IgD-negative memory B cell (primary cell): ENCODE measurements at regions not wholly inside any gene's neighbourhood (a gene's known extent, or its start where the extent isn't known, plus 50 kb on each side); places are given as distances from the start of the nearest gene placed in this dataset.
"Not testable (repeated sequence)": the region's sequence is repeated elsewhere in the genome, so short reads cannot be mapped to it uniquely, and the experiment has no call there.

Source experiments
- H3K27ac Mint-ChIP-seq, 3 donors: one replicate each; pipeline ENCODE4 v1.8.0; 2020 to 2022; ENCODE audit warnings: mild to moderate bottlenecking in 3 of 3, mixed read lengths in 3 of 3, moderate library complexity in 1 of 3
- H3K27me3 Mint-ChIP-seq: one replicate; pipeline ENCODE4 v1.8.0; 2021; ENCODE audit warnings: mixed read lengths
- H3K36me3 Mint-ChIP-seq: one replicate; pipeline ENCODE4 v1.8.0; 2020; ENCODE audit warnings: mild to moderate bottlenecking, mixed read lengths
- H3K4me1 Mint-ChIP-seq, 3 donors: one replicate each; pipeline ENCODE4 v1.8.0; 2020 to 2022; ENCODE audit warnings: mixed read lengths in 3 of 3, mild to moderate bottlenecking in 1 of 3
- H3K4me3 Mint-ChIP-seq, 4 donors: one replicate each; pipeline ENCODE4 v1.8.0; 2020 to 2022; ENCODE audit warnings: mild to moderate bottlenecking in 4 of 4, mixed read lengths in 4 of 4, moderate library complexity in 3 of 4
- H3K9me3 Mint-ChIP-seq, 3 donors: one replicate each; pipeline ENCODE4 v1.8.0; 2020 to 2021; ENCODE audit warnings: mixed read lengths in 3 of 3, mild to moderate bottlenecking in 1 of 3

GRCh38 chr5:87570366-87570765, 157.6 kb upstream of the CCNH start:
- Mint-ChIP-seq H3K4me3 (no peak overlapping the region), H3K9me3 (peaks cover 0 to 2% (median 0%) of the 10 kb centered on the region in 3 donors), H3K27ac (no peak overlapping the region), H3K36me3 (no peaks in the 10 kb centered on the region), H3K27me3 (no peaks in the 10 kb centered on the region), H3K4me1 (no peaks in the 10 kb centered on the region)

GRCh38 chr5:87562068-87562467, 149.3 kb upstream of the CCNH start:
- H3K4me1 Mint-ChIP-seq = no peaks in the 10 kb centered on the region
- no peak overlapping the region for H3K4me3 Mint-ChIP-seq
- peaks cover 0 to 8% (median 2%) of the 10 kb centered on the region in 3 donors for H3K9me3 Mint-ChIP-seq
- no peaks in the 10 kb centered on the region for H3K27me3 Mint-ChIP-seq
- H3K27ac Mint-ChIP-seq = no peak overlapping the region
- H3K36me3 Mint-ChIP-seq = no peaks in the 10 kb centered on the region

DNA sequence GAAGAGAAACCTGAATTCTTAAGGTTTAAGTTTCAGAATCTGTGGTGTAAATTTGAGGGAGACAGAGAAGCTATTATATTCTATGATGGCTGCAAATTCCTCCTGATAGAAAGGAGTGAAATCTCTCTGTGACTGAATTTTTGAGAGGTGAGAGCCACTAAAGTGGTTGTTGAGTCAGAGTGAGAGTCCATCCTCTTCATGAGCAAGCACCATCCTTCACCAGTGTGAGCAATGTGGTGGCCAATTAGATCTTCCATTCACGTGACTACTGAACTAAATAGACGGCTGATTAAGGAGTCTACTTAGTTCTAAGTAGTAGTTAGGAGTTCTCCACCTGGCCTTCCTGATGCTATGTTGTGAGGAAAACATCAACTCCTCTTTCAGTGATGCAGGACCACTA, 147.8 kb upstream of the CCNH start:
- H3K4me3 Mint-ChIP-seq = no peak overlapping the region
- H3K27ac Mint-ChIP-seq = no peak overlapping the region
- no peaks in the 10 kb centered on the region for H3K36me3 Mint-ChIP-seq
- no peaks in the 10 kb centered on the region for H3K4me1 Mint-ChIP-seq
- H3K27me3 Mint-ChIP-seq = no peaks in the 10 kb centered on the region
- H3K9me3 Mint-ChIP-seq = peaks cover 0 to 8% (median 2%) of the 10 kb centered on the region in 3 donors

DNA sequence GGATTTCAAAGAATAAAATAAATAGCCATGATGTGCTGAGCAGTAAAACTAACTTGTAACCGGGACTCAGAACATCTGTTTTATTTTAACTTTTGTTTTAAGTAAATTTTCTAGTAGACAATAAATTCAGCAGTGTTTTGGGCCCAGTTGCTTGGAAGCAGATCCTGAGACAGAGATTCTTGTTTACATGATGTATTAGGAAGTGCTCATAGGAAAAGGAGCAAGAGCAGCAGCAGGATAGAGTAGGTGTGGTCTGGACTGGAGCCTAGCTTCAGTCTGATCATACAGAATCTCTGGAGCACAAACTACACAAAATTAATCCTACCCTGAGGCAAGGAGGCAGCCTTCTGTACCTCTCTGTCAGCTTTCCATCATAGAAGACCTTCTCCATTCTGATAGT, 139.2 kb upstream of the CCNH start:
- no peaks in the 10 kb centered on the region for H3K36me3 Mint-ChIP-seq
- peaks cover 2% of the 10 kb centered on the region for H3K27me3 Mint-ChIP-seq
- no peaks in the 10 kb centered on the region for H3K4me1 Mint-ChIP-seq
- H3K9me3 Mint-ChIP-seq = peaks cover 0 to 6% (median 0%) of the 10 kb centered on the region in 3 donors
- H3K27ac Mint-ChIP-seq = no peak overlapping the region
- no peak overlapping the region for H3K4me3 Mint-ChIP-seq

GRCh38 chr5:87541676-87542075, 128.9 kb upstream of the CCNH start:
- no peak overlapping the region for H3K4me3 Mint-ChIP-seq
- no peaks in the 10 kb centered on the region for H3K4me1 Mint-ChIP-seq
- H3K27me3 Mint-ChIP-seq = peaks cover under 1% of the 10 kb centered on the region
- no peak overlapping the region for H3K27ac Mint-ChIP-seq
- no peaks in the 10 kb centered on the region for H3K36me3 Mint-ChIP-seq
- no peaks in the 10 kb centered on the region for H3K9me3 Mint-ChIP-seq

- H3K27me3 Mint-ChIP-seq = peaks cover 3% of the 10 kb centered on the region
- H3K4me3 Mint-ChIP-seq = no peak overlapping the region
- H3K9me3 Mint-ChIP-seq = no peaks in the 10 kb centered on the region
- H3K4me1 Mint-ChIP-seq = no peaks in the 10 kb centered on the region
- H3K27ac Mint-ChIP-seq = no peak overlapping the region
- no peaks in the 10 kb centered on the region for H3K36me3 Mint-ChIP-seq
These were observed 128.3 kb upstream of the CCNH start for GRCh38 chr5:87541033-87541432.

DNA sequence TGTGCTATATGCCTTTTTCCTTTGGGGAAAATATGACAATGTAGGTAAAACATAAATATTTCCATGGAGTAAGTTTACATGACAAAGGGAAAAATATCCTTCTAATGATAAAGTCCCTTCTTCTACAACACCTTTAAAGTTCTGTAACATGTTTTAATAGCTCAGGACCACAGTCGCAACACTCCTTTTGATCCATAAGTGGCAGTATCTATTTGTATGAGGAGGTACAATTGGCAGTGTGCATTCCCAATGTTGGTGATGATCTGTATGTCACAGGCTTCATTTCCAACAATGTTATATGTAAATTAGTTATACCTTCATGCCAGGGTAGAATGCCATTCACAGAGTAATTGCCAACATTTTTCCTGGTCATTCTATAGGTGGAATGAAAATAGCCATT, 127.1 kb upstream of the CCNH start:
- H3K4me1 Mint-ChIP-seq = no peaks in the 10 kb centered on the region
- no peak overlapping the region for H3K4me3 Mint-ChIP-seq
- no peaks in the 10 kb centered on the region for H3K9me3 Mint-ChIP-seq
- peaks cover 3% of the 10 kb centered on the region for H3K27me3 Mint-ChIP-seq
- H3K36me3 Mint-ChIP-seq = peaks cover 2% of the 10 kb centered on the region
- no peak overlapping the region for H3K27ac Mint-ChIP-seq

- no peak overlapping the region for H3K4me3 Mint-ChIP-seq
- H3K4me1 Mint-ChIP-seq = no peaks in the 10 kb centered on the region
- H3K9me3 Mint-ChIP-seq = no peaks in the 10 kb centered on the region
- peaks cover 3% of the 10 kb centered on the region for H3K27me3 Mint-ChIP-seq
- no peak overlapping the region for H3K27ac Mint-ChIP-seq
- H3K36me3 Mint-ChIP-seq = peaks cover 2% of the 10 kb centered on the region
These were observed 123.6 kb upstream of the CCNH start for GRCh38 chr5:87536365-87536764.

GRCh38 chr5:87535706-87536105, 123.0 kb upstream of the CCNH start:
- H3K4me3 Mint-ChIP-seq = no peak overlapping the region
- H3K27ac Mint-ChIP-seq = no peak overlapping the region
- H3K4me1 Mint-ChIP-seq = no peaks in the 10 kb centered on the region
- no peaks in the 10 kb centered on the region for H3K9me3 Mint-ChIP-seq
- peaks cover 3% of the 10 kb centered on the region for H3K27me3 Mint-ChIP-seq
- peaks cover 2% of the 10 kb centered on the region for H3K36me3 Mint-ChIP-seq

DNA sequence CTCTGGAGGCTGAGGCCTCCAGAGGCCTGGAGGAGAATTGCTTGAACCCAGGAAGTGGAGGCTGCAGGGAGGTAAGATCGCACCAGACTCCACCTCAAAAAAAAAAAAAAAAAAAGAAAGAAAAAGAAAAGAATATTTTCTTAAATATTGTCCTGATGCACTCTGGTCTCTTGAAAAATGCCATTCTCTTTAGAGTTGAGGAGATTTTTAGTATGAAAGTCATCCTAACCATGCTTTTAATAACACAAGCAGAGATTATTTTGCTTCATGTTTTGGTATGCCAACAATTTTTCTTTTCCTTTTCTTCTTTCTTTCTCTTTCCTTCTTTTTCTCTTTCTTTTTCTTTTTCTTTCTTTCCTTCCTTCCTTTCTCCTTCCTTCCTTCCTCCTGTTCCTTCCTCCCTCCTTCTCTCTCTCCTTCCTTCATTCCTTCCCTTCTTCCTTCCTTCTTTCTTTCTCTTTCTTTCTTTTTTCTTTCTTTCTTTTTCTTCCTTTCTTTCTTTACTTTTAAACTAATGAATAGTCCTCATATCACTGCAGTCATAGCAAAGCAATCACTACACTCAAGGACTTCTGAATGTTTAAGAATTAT, 116.9 kb upstream of the CCNH start:
- no peak overlapping the region for H3K27ac Mint-ChIP-seq
- no peak overlapping the region for H3K4me3 Mint-ChIP-seq
- peaks cover 0 to 2% (median 0%) of the 10 kb centered on the region in 3 donors for H3K9me3 Mint-ChIP-seq

GRCh38 chr5:87526131-87526530, 113.4 kb upstream of the CCNH start:
- peaks cover 0 to 3% (median 0%) of the 10 kb centered on the region in 3 donors for H3K4me1 Mint-ChIP-seq
- H3K4me3 Mint-ChIP-seq = no peak overlapping the region
- H3K27me3 Mint-ChIP-seq = no peaks in the 10 kb centered on the region
- no peak overlapping the region for H3K27ac Mint-ChIP-seq
- H3K9me3 Mint-ChIP-seq = peaks cover 0 to 2% (median 0%) of the 10 kb centered on the region in 3 donors
- no peaks in the 10 kb centered on the region for H3K36me3 Mint-ChIP-seq

More for the DNA sequence above, 116.9 kb upstream of the CCNH start:
- no peaks in the 10 kb centered on the region for H3K36me3 Mint-ChIP-seq
- H3K27me3 Mint-ChIP-seq = no peaks in the 10 kb centered on the region
- H3K4me1 Mint-ChIP-seq = peaks cover 0 to 2% (median 0%) of the 10 kb centered on the region in 3 donors

- Mint-ChIP-seq H3K27me3 (no peaks in the 10 kb centered on the region), H3K4me1 (peaks cover 0 to 3% (median 0%) of the 10 kb centered on the region in 3 donors), H3K9me3 (peaks cover 0 to 3% (median 2%) of the 10 kb centered on the region in 3 donors), H3K36me3 (no peaks in the 10 kb centered on the region), H3K27ac (no peak overlapping the region), H3K4me3 (no peak overlapping the region)
These were observed 111.5 kb upstream of the CCNH start for GRCh38 chr5:87524217-87524616.

DNA sequence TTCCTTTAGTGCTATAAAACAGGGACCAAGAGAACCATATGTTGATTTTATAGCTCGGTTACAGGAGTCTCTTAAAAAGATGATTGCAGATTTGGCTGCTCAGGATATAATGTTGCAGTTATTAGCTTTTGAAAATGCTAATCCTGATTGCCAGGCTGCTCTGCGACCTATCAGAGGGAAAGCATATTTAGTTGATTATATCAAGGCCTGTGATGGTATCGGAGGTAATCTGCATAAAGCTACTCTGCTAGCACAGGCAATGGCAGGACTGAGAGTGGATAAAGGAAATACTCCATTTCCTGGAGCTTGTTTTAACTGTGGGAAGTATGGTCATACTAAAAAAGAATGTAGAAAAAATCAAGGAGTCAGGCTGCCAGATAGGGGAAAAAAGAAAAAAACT, 99.0 kb upstream of the CCNH start:
- not testable (repeated sequence) for H3K27ac Mint-ChIP-seq, H3K9me3 Mint-ChIP-seq, H3K4me3 Mint-ChIP-seq, H3K27me3 Mint-ChIP-seq, H3K36me3 Mint-ChIP-seq, H3K4me1 Mint-ChIP-seq

- no peaks in the 10 kb centered on the region for H3K4me1 Mint-ChIP-seq
- H3K27me3 Mint-ChIP-seq = no peaks in the 10 kb centered on the region
- H3K27ac Mint-ChIP-seq = no peak overlapping the region
- no peak overlapping the region for H3K4me3 Mint-ChIP-seq
- peaks cover 0 to 1% (median 0%) of the 10 kb centered on the region in 3 donors for H3K9me3 Mint-ChIP-seq
- no peaks in the 10 kb centered on the region for H3K36me3 Mint-ChIP-seq
These were observed 90.3 kb upstream of the CCNH start for GRCh38 chr5:87503004-87503403.

DNA sequence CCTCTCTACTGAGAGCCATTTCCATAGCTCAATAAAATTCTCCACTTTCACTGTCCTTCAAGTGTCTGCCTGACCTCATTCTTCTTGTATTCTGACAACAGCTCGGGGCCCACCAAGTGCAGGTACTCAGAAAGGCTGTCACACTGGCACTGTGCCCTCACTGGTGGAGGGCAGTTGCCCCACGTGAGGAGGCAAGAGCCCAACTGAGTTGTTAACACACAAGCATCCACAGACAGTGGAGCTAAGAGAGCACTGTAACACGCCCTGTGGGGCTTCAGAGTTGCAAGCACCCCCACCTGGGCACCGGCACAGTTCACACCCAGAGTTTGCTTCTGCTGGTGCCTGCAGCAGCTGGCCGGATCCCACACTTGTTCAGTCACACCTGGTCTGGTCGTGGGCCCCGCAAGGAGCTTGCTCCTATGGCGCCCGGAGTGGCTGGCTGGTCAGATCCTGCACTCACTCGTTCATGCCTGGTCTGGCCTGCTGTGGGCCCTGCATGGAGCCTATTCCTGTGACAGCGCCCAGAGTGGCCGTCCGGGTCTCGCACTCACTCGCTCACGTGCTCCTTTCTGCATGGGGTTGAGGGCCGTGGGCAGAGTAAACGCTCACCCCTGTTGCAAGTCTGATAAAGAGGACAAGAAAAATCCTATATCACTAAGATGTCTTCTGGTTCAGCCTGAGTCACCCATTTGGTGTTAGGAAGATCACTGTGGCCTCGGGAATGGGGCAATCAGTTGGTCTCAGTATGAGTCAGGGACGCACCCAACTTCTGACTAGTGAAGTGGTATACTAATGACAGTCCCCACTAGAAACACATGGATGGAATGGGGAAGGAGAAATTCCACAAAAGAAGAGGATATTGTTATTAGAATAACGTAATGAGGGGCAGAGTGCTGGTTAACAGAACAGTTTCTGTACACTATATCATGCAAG, 87.0 kb upstream of the CCNH start:
- Mint-ChIP-seq H3K27ac (no peak overlapping the region), H3K4me3 (no peak overlapping the region), H3K36me3 (no peaks in the 10 kb centered on the region)

More for the DNA sequence above, 87.0 kb upstream of the CCNH start:
- H3K4me1 Mint-ChIP-seq = no peaks in the 10 kb centered on the region
- peaks cover 2 to 10% (median 7%) of the 10 kb centered on the region in 3 donors for H3K9me3 Mint-ChIP-seq
- peaks cover 6% of the 10 kb centered on the region for H3K27me3 Mint-ChIP-seq
